ENCODE measurements at regions not wholly inside any gene's neighbourhood (a gene's known extent, or its start where the extent isn't known, plus 50 kb on each side); places are given as distances from the start of the nearest gene placed in this dataset.
"Not testable (repeated sequence)": the region's sequence is repeated elsewhere in the genome, so short reads cannot be mapped to it uniquely, and the experiment has no call there.

- Histone ChIP-seq H3K79me2 (replicated peaks; ENCODE audit: insufficient read depth, low read length) (no peaks in the 10 kb centered on the region), H3K4me2 (ENCODE audit: low read length) (no peak overlapping the region), H3K9me2 (ENCODE audit: insufficient read depth, low read length) (no peaks in the 10 kb centered on the region), H3K9me3 (ENCODE audit: low read length) (no peaks in the 10 kb centered on the region), H4K20me1 (ENCODE audit: insufficient read depth) (no peaks in the 10 kb centered on the region), H3K36me3 (ENCODE audit: insufficient read depth, low read length) (no peaks in the 10 kb centered on the region), H3K9ac (ENCODE audit: low read length) (no peak overlapping the region), H3K27me3 (ENCODE audit: insufficient read depth, low read depth, low read length) (no peaks in the 10 kb centered on the region), H2AFZ (ENCODE audit: low read depth, low read length) (no peak overlapping the region), H3K4me3 (ENCODE audit: low read length) (no peak overlapping the region), H3F3A (ENCODE audit: insufficient read depth, low read length, poor library complexity, severe bottlenecking) (no peaks in the 10 kb centered on the region), H3K27ac (ENCODE audit: low read length) (no peak overlapping the region)
- TF ChIP-seq REST (IDR thresholded peaks at IDR 0.05; ENCODE audit: borderline replicate concordance) = no peak
- no peak for TF ChIP-seq MXI1 (conservative IDR thresholded peaks at IDR 0.05; ENCODE audit: poor library complexity, severe bottlenecking)
- no peak for TF ChIP-seq EP300 (conservative IDR thresholded peaks at IDR 0.05; ENCODE audit: poor library complexity, severe bottlenecking)
- no peak for TF ChIP-seq POLR2AphosphoS5 (IDR thresholded peaks at IDR 0.05)
- no peak for TF ChIP-seq EZH2 (IDR thresholded peaks at IDR 0.05; ENCODE audit: borderline replicate concordance, insufficient read depth, low read length, poor library complexity, severe bottlenecking)
- TF ChIP-seq RAD21 (conservative IDR thresholded peaks at IDR 0.05) = no peak
- TF ChIP-seq SMC3 (conservative IDR thresholded peaks at IDR 0.05; ENCODE audit: poor library complexity) = no peak
- no peak for TF ChIP-seq TAF1 (IDR thresholded peaks at IDR 0.05; ENCODE audit: low read depth)
- TF ChIP-seq CTCF (IDR thresholded peaks at IDR 0.05; ENCODE audit: poor library complexity, severe bottlenecking) = no peak
Measured at GRCh38 chr12:89269174-89269573, 83.1 kb downstream of the DUSP6 start.

GRCh38 chr12:89267404-89267803 is 84.9 kb downstream of the DUSP6 start:
- no peaks in the 10 kb centered on the region for H3F3A ChIP-seq (ENCODE audit: insufficient read depth, low read length, poor library complexity, severe bottlenecking)
- no peak overlapping the region for H3K4me2 ChIP-seq (ENCODE audit: low read length)
- H4K20me1 ChIP-seq (ENCODE audit: insufficient read depth) = no peaks in the 10 kb centered on the region
- H3K9ac ChIP-seq (ENCODE audit: low read length) = no peak overlapping the region
- no peak overlapping the region for H3K27ac ChIP-seq (ENCODE audit: low read length)
- no peaks in the 10 kb centered on the region for H3K27me3 ChIP-seq (ENCODE audit: insufficient read depth, low read depth, low read length)
- no peak overlapping the region for H3K4me3 ChIP-seq (ENCODE audit: low read length)
- no peaks in the 10 kb centered on the region for H3K79me2 ChIP-seq (replicated peaks; ENCODE audit: insufficient read depth, low read length)
- no peaks in the 10 kb centered on the region for H3K36me3 ChIP-seq (ENCODE audit: insufficient read depth, low read length)
- H3K9me3 ChIP-seq (ENCODE audit: low read length) = no peaks in the 10 kb centered on the region
- no peaks in the 10 kb centered on the region for H3K9me2 ChIP-seq (ENCODE audit: insufficient read depth, low read length)
- TF ChIP-seq POLR2AphosphoS5 (IDR thresholded peaks at IDR 0.05) = no peak
- no peak for TF ChIP-seq REST (IDR thresholded peaks at IDR 0.05; ENCODE audit: borderline replicate concordance)
- H2AFZ ChIP-seq (ENCODE audit: low read depth, low read length) = no peak overlapping the region

GRCh38 chr12:89266574-89267188 is 85.6 kb downstream of the DUSP6 start:
- H3K9ac ChIP-seq (ENCODE audit: low read length); H3K79me2 ChIP-seq (replicated peaks; ENCODE audit: insufficient read depth, low read length); H3K36me3 ChIP-seq (ENCODE audit: insufficient read depth, low read length); H3K4me3 ChIP-seq (ENCODE audit: low read length); H3F3A ChIP-seq (ENCODE audit: insufficient read depth, low read length, poor library complexity, severe bottlenecking); H3K9me3 ChIP-seq (ENCODE audit: low read length); H3K4me2 ChIP-seq (ENCODE audit: low read length); H4K20me1 ChIP-seq (ENCODE audit: insufficient read depth); H2AFZ ChIP-seq (ENCODE audit: low read depth, low read length); H3K27me3 ChIP-seq (ENCODE audit: insufficient read depth, low read depth, low read length); H3K9me2 ChIP-seq (ENCODE audit: insufficient read depth, low read length); H3K27ac ChIP-seq (ENCODE audit: low read length): not testable (repeated sequence)
